ENCODE measurements at regions not wholly inside any gene's neighbourhood (a gene's known extent, or its start where the extent isn't known, plus 50 kb on each side); places are given as distances from the start of the nearest gene placed in this dataset.

GRCh38 chrX:138349351-138349750 is 362.2 kb downstream of the FGF13 start:
- FAIRE-seq (no peak), DNase-seq (no peak)
- Histone ChIP-seq H3K9ac (ENCODE audit: low read length in 3 of 3) (no peak overlapping the region), H3K4me1 (ENCODE audit: control insufficient read depth in 2 of 3, insufficient read depth in 2 of 3, low read depth in 1 of 3, low read length in 3 of 3) (no peaks in the 10 kb centered on the region), H3K9me3 (ENCODE audit: control insufficient read depth in 2 of 3, insufficient read depth in 1 of 3, low read length in 3 of 3) (no peaks in the 10 kb centered on the region), H3K36me3 (ENCODE audit: control insufficient read depth in 2 of 3, insufficient read depth in 3 of 3, low read length in 3 of 3) (no peaks in the 10 kb centered on the region), H3K4me3 (ENCODE audit: low read length in 3 of 3) (no peak overlapping the region), H3K27ac (ENCODE audit: low read depth in 2 of 2, low read length in 2 of 2) (no peak overlapping the region), H3K27me3 (ENCODE audit: control insufficient read depth, insufficient read depth, low read length) (no peaks in the 10 kb centered on the region)
- intact Hi-C loops (cut with DNase I), result no loop called here
- TF ChIP-seq, protein P1, sequence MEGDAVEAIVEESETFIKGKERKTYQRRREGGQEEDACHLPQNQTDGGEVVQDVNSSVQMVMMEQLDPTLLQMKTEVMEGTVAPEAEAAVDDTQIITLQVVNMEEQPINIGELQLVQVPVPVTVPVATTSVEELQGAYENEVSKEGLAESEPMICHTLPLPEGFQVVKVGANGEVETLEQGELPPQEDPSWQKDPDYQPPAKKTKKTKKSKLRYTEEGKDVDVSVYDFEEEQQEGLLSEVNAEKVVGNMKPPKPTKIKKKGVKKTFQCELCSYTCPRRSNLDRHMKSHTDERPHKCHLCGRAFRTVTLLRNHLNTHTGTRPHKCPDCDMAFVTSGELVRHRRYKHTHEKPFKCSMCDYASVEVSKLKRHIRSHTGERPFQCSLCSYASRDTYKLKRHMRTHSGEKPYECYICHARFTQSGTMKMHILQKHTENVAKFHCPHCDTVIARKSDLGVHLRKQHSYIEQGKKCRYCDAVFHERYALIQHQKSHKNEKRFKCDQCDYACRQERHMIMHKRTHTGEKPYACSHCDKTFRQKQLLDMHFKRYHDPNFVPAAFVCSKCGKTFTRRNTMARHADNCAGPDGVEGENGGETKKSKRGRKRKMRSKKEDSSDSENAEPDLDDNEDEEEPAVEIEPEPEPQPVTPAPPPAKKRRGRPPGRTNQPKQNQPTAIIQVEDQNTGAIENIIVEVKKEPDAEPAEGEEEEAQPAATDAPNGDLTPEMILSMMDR (IDR thresholded peaks at IDR 0.05; ENCODE audit: borderline replicate concordance, extremely low read depth, insufficient read depth), result no peak

DNA sequence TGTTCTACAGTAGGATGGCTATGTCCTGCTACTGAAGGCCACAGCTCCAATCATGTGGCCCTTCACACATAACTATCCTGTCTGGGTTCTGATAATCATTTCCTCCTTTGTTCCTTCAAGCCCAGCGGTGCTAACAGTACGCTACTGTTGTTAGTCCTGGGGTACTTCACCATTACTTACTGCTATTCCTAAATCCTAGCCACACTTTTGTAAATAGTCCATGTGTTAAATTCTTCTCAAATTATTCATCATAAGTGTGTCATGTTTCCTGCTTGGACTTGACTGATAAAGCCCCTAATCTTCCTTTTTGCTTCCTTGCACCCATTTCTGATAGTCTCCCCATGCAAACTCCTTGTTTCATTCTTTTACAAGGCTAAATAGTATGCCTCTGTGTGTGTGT is 332.6 kb downstream of the FGF13 start:
- TF ChIP-seq, protein P1 (IDR thresholded peaks at IDR 0.05; ENCODE audit: borderline replicate concordance, extremely low read depth, insufficient read depth), result no peak
- H3K9me3 ChIP-seq (ENCODE audit: control insufficient read depth in 2 of 3, insufficient read depth in 1 of 3, low read length in 3 of 3), result peaks cover 0 to 4% (median 0%) of the 10 kb centered on the region in 3 donors
- FAIRE-seq, result no peak
- no peak overlapping the region for H3K27ac ChIP-seq (ENCODE audit: low read depth in 2 of 2, low read length in 2 of 2)
- intact Hi-C loops (cut with DNase I), result no loop called here
- no peak overlapping the region for H3K9ac ChIP-seq (ENCODE audit: low read length in 3 of 3)
- H3K4me3 ChIP-seq (ENCODE audit: low read length in 3 of 3), result no peak overlapping the region
- H3K4me1 ChIP-seq (ENCODE audit: control insufficient read depth in 2 of 3, insufficient read depth in 2 of 3, low read depth in 1 of 3, low read length in 3 of 3), result no peaks in the 10 kb centered on the region
- no peak for DNase-seq
- no peaks in the 10 kb centered on the region for H3K27me3 ChIP-seq (ENCODE audit: control insufficient read depth, insufficient read depth, low read length)
- H3K36me3 ChIP-seq (ENCODE audit: control insufficient read depth in 2 of 3, insufficient read depth in 3 of 3, low read length in 3 of 3), result no peaks in the 10 kb centered on the region

- Histone ChIP-seq H3K4me3 (ENCODE audit: low read length in 3 of 3) (no peak overlapping the region), H3K9ac (ENCODE audit: low read length in 3 of 3) (no peak overlapping the region), H3K4me1 (ENCODE audit: control insufficient read depth in 2 of 3, insufficient read depth in 2 of 3, low read depth in 1 of 3, low read length in 3 of 3) (no peaks in the 10 kb centered on the region), H3K27me3 (ENCODE audit: control insufficient read depth, insufficient read depth, low read length) (no peaks in the 10 kb centered on the region), H3K27ac (ENCODE audit: low read depth in 2 of 2, low read length in 2 of 2) (no peak overlapping the region), H3K9me3 (ENCODE audit: control insufficient read depth in 2 of 3, insufficient read depth in 1 of 3, low read length in 3 of 3) (no peaks in the 10 kb centered on the region), H3K36me3 (ENCODE audit: control insufficient read depth in 2 of 3, insufficient read depth in 3 of 3, low read length in 3 of 3) (no peaks in the 10 kb centered on the region)
- intact Hi-C loops (cut with DNase I), result no loop called here
- no peak for FAIRE-seq
- no peak for DNase-seq
- TF ChIP-seq, protein P1 (IDR thresholded peaks at IDR 0.05; ENCODE audit: borderline replicate concordance, extremely low read depth, insufficient read depth), result no peak
These were observed 303.4 kb downstream of the FGF13 start for GRCh38 chrX:138408101-138408500.

GRCh38 chrX:138411048-138411447 is 300.5 kb downstream of the FGF13 start:
- TF ChIP-seq, protein P1 (IDR thresholded peaks at IDR 0.05; ENCODE audit: borderline replicate concordance, extremely low read depth, insufficient read depth), result no peak
- Histone ChIP-seq H3K36me3 (ENCODE audit: control insufficient read depth in 2 of 3, insufficient read depth in 3 of 3, low read length in 3 of 3) (no peaks in the 10 kb centered on the region), H3K9ac (ENCODE audit: low read length in 3 of 3) (no peak overlapping the region), H3K4me3 (ENCODE audit: low read length in 3 of 3) (no peak overlapping the region), H3K27me3 (ENCODE audit: control insufficient read depth, insufficient read depth, low read length) (no peaks in the 10 kb centered on the region), H3K27ac (ENCODE audit: low read depth in 2 of 2, low read length in 2 of 2) (no peak overlapping the region), H3K4me1 (ENCODE audit: control insufficient read depth in 2 of 3, insufficient read depth in 2 of 3, low read depth in 1 of 3, low read length in 3 of 3) (no peaks in the 10 kb centered on the region), H3K9me3 (ENCODE audit: control insufficient read depth in 2 of 3, insufficient read depth in 1 of 3, low read length in 3 of 3) (no peaks in the 10 kb centered on the region)
- FAIRE-seq (no peak), DNase-seq (peak in 2 of 5 donors; percentile 1 to 6)
- intact Hi-C loops (cut with DNase I), result no loop called here
